ENCODE measurements at regions not wholly inside any gene's neighbourhood (a gene's known extent, or its start where the extent isn't known, plus 50 kb on each side); places are given as distances from the start of the nearest gene placed in this dataset.

GRCh38 chr15:62847900-62848489 is 194.6 kb upstream of the TPM1 start:
- TF ChIP-seq CTCF (IDR thresholded peaks at IDR 0.05; ENCODE audit: poor library complexity) = peak; percentile 50
- TF ChIP-seq EZH2 (IDR thresholded peaks at IDR 0.05; ENCODE audit: borderline replicate concordance) = no peak
